Lung (tissue), 11 donors: ENCODE measurements at regions not wholly inside any gene's neighbourhood (a gene's known extent, or its start where the extent isn't known, plus 50 kb on each side); places are given as distances from the start of the nearest gene placed in this dataset.

Experiments used
- ATAC-seq: fragments of 200-7000 bp; cut with Tn5 transposase; one replicate; pipeline ENCODE4 v1.9.1; 2020; ENCODE audit warnings: moderate number of reproducible peaks; ENCODE audit not compliant: insufficient read depth, low FRiP score
- DNase-seq, 3 donors: peaks; one replicate each; pipeline ENCODE4 v3.0.0-alpha.2; 2013 to 2017
- H3K27ac ChIP-seq, 2 donors: one replicate each; pipeline ENCODE4 v1.5.1; 2013; ENCODE audit warnings: mild to moderate bottlenecking in 2 of 2, moderate library complexity in 2 of 2, control low read depth in 1 of 2, inconsistent platforms in 1 of 2, low read depth in 1 of 2, low read length in 1 of 2
- H3K27me3 ChIP-seq, 3 donors: one replicate each; pipeline ENCODE4 v1.5.1; 2013; ENCODE audit warnings: low read length in 2 of 3; ENCODE audit not compliant: control insufficient read depth in 3 of 3, insufficient read depth in 3 of 3
- H3K36me3 ChIP-seq, 4 donors: one replicate each; pipeline ENCODE4 v1.5.1; 2013; ENCODE audit warnings: low read length in 4 of 4, mild to moderate bottlenecking in 1 of 4, moderate library complexity in 1 of 4; ENCODE audit not compliant: control insufficient read depth in 4 of 4, insufficient read depth in 4 of 4
- H3K4me1 ChIP-seq, 5 donors: one replicate each; pipeline ENCODE4 v1.5.1; 2013; ENCODE audit warnings: low read length in 5 of 5, mild to moderate bottlenecking in 2 of 5, moderate library complexity in 1 of 5; ENCODE audit not compliant: control insufficient read depth in 5 of 5, insufficient read depth in 5 of 5
- H3K4me3 ChIP-seq: one replicate; pipeline ENCODE4 v1.5.1; 2013; ENCODE audit warnings: mild to moderate bottlenecking, control low read depth, moderate library complexity
- H3K9ac ChIP-seq, 2 donors: one replicate each; pipeline ENCODE4 v1.5.1; 2013; ENCODE audit warnings: low read length in 2 of 2, control low read depth in 1 of 2; ENCODE audit not compliant: insufficient read depth in 1 of 2
- H3K9me3 ChIP-seq, 4 donors: one replicate each; pipeline ENCODE4 v1.5.1; 2013; ENCODE audit warnings: low read length in 3 of 4, mild to moderate bottlenecking in 1 of 4, moderate library complexity in 1 of 4; ENCODE audit not compliant: control insufficient read depth in 4 of 4, insufficient read depth in 3 of 4
- CTCF ChIP-seq: IDR thresholded peaks from 2 replicates; pipeline ENCODE4 v1.5.1; 2012; ENCODE audit warnings: mild to moderate bottlenecking; ENCODE audit errors: control extremely low read depth, extremely low read depth
- WGBS, 2 donors: extraction: QIAGEN DNeasy Blood & Tissue Kit; methylation state at CpG; one replicate each; pipeline ENCODE4 v1.1.7; 2013; 5-methylcytosine and 5-hydroxymethylcytosine counted together
- donor health status: control.
- donor health status: control.
- donor health status: Bipolar disorder and iron deficiency.
- donor health status: healthy.
- donor health status: DM: yes; HTN: yes; CAD: no.

- WGBS, 2 donors = 42 to 44% methylated on average over 4 of the region's 4 CpGs
These were observed 102.4 kb upstream of the LRIG1 start for GRCh38 chr3:66603151-66603611.

GRCh38 chr3:66604481-66604880 is 103.7 kb upstream of the LRIG1 start:
- 74 to 90% methylated on average over 1 of the region's 1 CpG for WGBS, 2 donors
- H3K4me3 ChIP-seq = no peak overlapping the region
- ATAC-seq = no peak
- H3K27ac ChIP-seq = no peak overlapping the region
- no peak for DNase-seq
- H3K36me3 ChIP-seq = no peaks in the 10 kb centered on the region
- H3K4me1 ChIP-seq = no peaks in the 10 kb centered on the region
- no peak overlapping the region for H3K9ac ChIP-seq
- no peaks in the 10 kb centered on the region for H3K9me3 ChIP-seq
- TF ChIP-seq CTCF = no peak
- H3K27me3 ChIP-seq = no peaks in the 10 kb centered on the region

More at GRCh38 chr3:66603151-66603611, 102.4 kb upstream of the LRIG1 start:
- TF ChIP-seq CTCF = no peak
- DNase-seq (no peak), ATAC-seq (no peak)
- no peaks in the 10 kb centered on the region for H3K27me3 ChIP-seq
- H3K27ac ChIP-seq = no peak overlapping the region
- H3K36me3 ChIP-seq = no peaks in the 10 kb centered on the region
- peaks cover 0 to 3% (median 0%) of the 10 kb centered on the region in 5 donors for H3K4me1 ChIP-seq
- no peaks in the 10 kb centered on the region for H3K9me3 ChIP-seq
- no peak overlapping the region for H3K9ac ChIP-seq
- no peak overlapping the region for H3K4me3 ChIP-seq

GRCh38 chr3:66606126-66606525 is 105.3 kb upstream of the LRIG1 start:
- H3K36me3 ChIP-seq = no peaks in the 10 kb centered on the region
- no peak for TF ChIP-seq CTCF
- DNase-seq = no peak
- H3K27ac ChIP-seq = no peak overlapping the region
- H3K9ac ChIP-seq = no peak overlapping the region
- H3K4me3 ChIP-seq = no peak overlapping the region
- 90% methylated on average over 1 of the region's 1 CpG for WGBS, 2 donors
- ATAC-seq = no peak
- peaks cover 0 to 5% (median 0%) of the 10 kb centered on the region in 5 donors for H3K4me1 ChIP-seq
- H3K9me3 ChIP-seq = no peaks in the 10 kb centered on the region
- no peaks in the 10 kb centered on the region for H3K27me3 ChIP-seq

GRCh38 chr3:66606868-66607267 is 106.0 kb upstream of the LRIG1 start:
- Histone ChIP-seq H3K9me3 (no peaks in the 10 kb centered on the region), H3K4me1 (peaks cover 0 to 5% (median 0%) of the 10 kb centered on the region in 5 donors), H3K4me3 (no peak overlapping the region), H3K27ac (no peak overlapping the region), H3K36me3 (no peaks in the 10 kb centered on the region), H3K9ac (no peak overlapping the region), H3K27me3 (no peaks in the 10 kb centered on the region)
- DNase-seq (no peak), ATAC-seq (no peak)
- no peak for TF ChIP-seq CTCF
- 73 to 77% methylated on average over 1 of the region's 1 CpG for WGBS, 2 donors
